ENCODE measurements at regions not wholly inside any gene's neighbourhood (a gene's known extent, or its start where the extent isn't known, plus 50 kb on each side); places are given as distances from the start of the nearest gene placed in this dataset.

GRCh38 chr2:139403948-139404347 lies 623.8 kb upstream of the NXPH2 start:
- TF ChIP-seq FOSL1 (tag; conservative IDR thresholded peaks at IDR 0.05) (no peak), SRF (CRISPR knock-in tag; IDR thresholded peaks at IDR 0.05) (no peak)
- H3K79me2 ChIP-seq (ENCODE audit: control insufficient read depth, insufficient read depth, low read length) = no peaks in the 10 kb centered on the region
- no peak overlapping the region for H3K27ac ChIP-seq (ENCODE audit: extremely low read depth, low read depth, low read length)
- H3K9ac ChIP-seq (ENCODE audit: insufficient read depth in 1 of 2, low read depth in 2 of 2, low read length in 2 of 2) = no peak overlapping the region
- H3K27me3 ChIP-seq (ENCODE audit: control insufficient read depth in 2 of 2, insufficient read depth in 2 of 2, low read length in 2 of 2) = no peaks in the 10 kb centered on the region
- no peaks in the 10 kb centered on the region for H3K9me3 ChIP-seq (replicated peaks; ENCODE audit: control insufficient read depth, insufficient read depth, low read depth, low read length)
- no peaks in the 10 kb centered on the region for H3K9me1 ChIP-seq (ENCODE audit: control insufficient read depth, insufficient read depth, low read length)
- FAIRE-seq (no peak), DNase-seq (ENCODE audit: extremely low read depth in 1 of 4, low spot score in 3 of 4) (no peak), ATAC-seq (no peak)
- WGBS (ENCODE audit: insufficient coverage, low coverage, missing lambda C conversion rate) = 12% methylated on average over 2 of the region's 2 CpGs
- CTCF ChIA-PET (ENCODE audit: low intra/inter-chr PET ratio) = no interaction called here
- no peak overlapping the region for H3K4me3 ChIP-seq
- no TSS peak for BruUV-seq (replicated peaks)
- H3K4me1 ChIP-seq (replicated peaks in 1 of 2; ENCODE audit: control insufficient read depth in 2 of 2, insufficient read depth in 2 of 2, low read length in 2 of 2) = no peaks in the 10 kb centered on the region
- intact Hi-C loops (cut with micrococcal nuclease) = no loop called here
- H3K4me2 ChIP-seq (ENCODE audit: insufficient read depth, low read length) = no peak overlapping the region
- in situ Hi-C loops (cut with MboI) = no loop called here
- H2AFZ ChIP-seq (ENCODE audit: low read depth, low read length) = no peak overlapping the region
- no peaks in the 10 kb centered on the region for H3K36me3 ChIP-seq (ENCODE audit: control insufficient read depth, insufficient read depth, low read length)
- no peaks in the 10 kb centered on the region for H4K20me1 ChIP-seq (replicated peaks; ENCODE audit: control insufficient read depth, insufficient read depth, low read length)
- POLR2A ChIA-PET = no interaction called here

GRCh38 chr2:139394801-139395200 lies 614.6 kb upstream of the NXPH2 start:
- Histone ChIP-seq H3K9me3 (replicated peaks; ENCODE audit: control insufficient read depth, insufficient read depth, low read depth, low read length) (no peaks in the 10 kb centered on the region), H3K27me3 (ENCODE audit: control insufficient read depth in 2 of 2, insufficient read depth in 2 of 2, low read length in 2 of 2) (no peaks in the 10 kb centered on the region), H3K36me3 (ENCODE audit: control insufficient read depth, insufficient read depth, low read length) (no peaks in the 10 kb centered on the region), H3K9me1 (ENCODE audit: control insufficient read depth, insufficient read depth, low read length) (no peaks in the 10 kb centered on the region), H3K4me1 (replicated peaks in 1 of 2; ENCODE audit: control insufficient read depth in 2 of 2, insufficient read depth in 2 of 2, low read length in 2 of 2) (no peaks in the 10 kb centered on the region), H3K79me2 (ENCODE audit: control insufficient read depth, insufficient read depth, low read length) (no peaks in the 10 kb centered on the region), H3K9ac (ENCODE audit: insufficient read depth in 1 of 2, low read depth in 2 of 2, low read length in 2 of 2) (no peak overlapping the region), H3K4me3 (no peak overlapping the region), H3K4me2 (ENCODE audit: insufficient read depth, low read length) (no peak overlapping the region), H3K27ac (ENCODE audit: extremely low read depth, low read depth, low read length) (no peak overlapping the region), H4K20me1 (replicated peaks; ENCODE audit: control insufficient read depth, insufficient read depth, low read length) (no peaks in the 10 kb centered on the region), H2AFZ (ENCODE audit: low read depth, low read length) (no peak overlapping the region)
- BruUV-seq (replicated peaks) = no TSS peak
- in situ Hi-C loops (cut with MboI) (no loop called here), intact Hi-C loops (cut with micrococcal nuclease) (no loop called here)
- FAIRE-seq (no peak), DNase-seq (ENCODE audit: extremely low read depth in 1 of 4, low spot score in 3 of 4) (no peak), ATAC-seq (no peak)
- WGBS (ENCODE audit: insufficient coverage, low coverage, missing lambda C conversion rate) = 13% methylated on average over 2 of the region's 2 CpGs
- ChIA-PET CTCF (ENCODE audit: low intra/inter-chr PET ratio) (no interaction called here), POLR2A (interaction anchor here (1.0 kb wide), 1 partner anchor 9 kb away, joined by 3 read pairs; no protein-coding TSS in a partner anchor)
- TF ChIP-seq ARHGAP35 (IDR thresholded peaks at IDR 0.05; ENCODE audit: partially characterized antibody) (no peak), NFYB (IDR thresholded peaks at IDR 0.05; ENCODE audit: extremely low read depth, insufficient read length) (no peak), NFRKB (IDR thresholded peaks at IDR 0.05; ENCODE audit: low read depth) (no peak), PHB2 (IDR thresholded peaks at IDR 0.05; ENCODE audit: low read depth) (no peak), ILF3 (IDR thresholded peaks at IDR 0.05; ENCODE audit: borderline replicate concordance) (no peak), MAZ (CRISPR knock-in tag; conservative IDR thresholded peaks at IDR 0.05 in 1 of 2, IDR thresholded peaks at IDR 0.05 in 1 of 2) (no peak), BDP1 (IDR thresholded peaks at IDR 0.05; ENCODE audit: insufficient read depth, insufficient read length) (no peak), ZFPM2 (CRISPR knock-in tag; IDR thresholded peaks at IDR 0.05) (no peak)
- TF ChIP-seq, protein P1, sequence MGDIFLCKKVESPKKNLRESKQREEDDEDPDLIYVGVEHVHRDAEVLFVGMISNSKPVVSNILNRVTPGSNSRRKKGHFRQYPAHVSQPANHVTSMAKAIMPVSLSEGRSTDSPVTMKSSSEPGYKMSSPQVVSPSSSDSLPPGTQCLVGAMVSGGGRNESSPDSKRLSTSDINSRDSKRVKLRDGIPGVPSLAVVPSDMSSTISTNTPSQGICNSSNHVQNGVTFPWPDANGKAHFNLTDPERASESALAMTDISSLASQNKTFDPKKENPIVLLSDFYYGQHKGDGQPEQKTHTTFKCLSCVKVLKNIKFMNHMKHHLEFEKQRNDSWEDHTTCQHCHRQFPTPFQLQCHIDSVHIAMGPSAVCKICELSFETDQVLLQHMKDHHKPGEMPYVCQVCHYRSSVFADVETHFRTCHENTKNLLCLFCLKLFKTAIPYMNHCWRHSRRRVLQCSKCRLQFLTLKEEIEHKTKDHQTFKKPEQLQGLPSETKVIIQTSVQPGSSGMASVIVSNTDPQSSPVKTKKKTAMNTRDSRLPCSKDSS (IDR thresholded peaks at IDR 0.05; ENCODE audit: low read depth, partially characterized antibody) = no peak
